Spleen (tissue), 7 donors: ENCODE measurements at regions not wholly inside any gene's neighbourhood (a gene's known extent, or its start where the extent isn't known, plus 50 kb on each side); places are given as distances from the start of the nearest gene placed in this dataset.

Experiments used
- POLR2AphosphoS5 ChIP-seq, 3 donors: sonication (generic); formaldehyde crosslinking; IDR thresholded peaks; one replicate each; pipeline ENCODE4 v1.5.1; 2017; ENCODE audit warnings: antibody characterized with exemption in 3 of 3
- TF ChIP-seq, protein P1 (sequence below), 11 experiments: fragments of 200-600 bp in 7 of 11; fragments of 450-650 bp in 4 of 11; sonication (generic) in 4 of 11; IDR thresholded peaks in 8 of 11; conservative IDR thresholded peaks in 3 of 11; 1 replicate in 7 of 11; 2 replicates in 4 of 11; pipeline versions ENCODE4 v1.4.0 to v1.8.0; 2016 to 2021; ENCODE audit warnings: antibody characterized with exemption in 11 of 11, inconsistent platforms in 4 of 11, mild to moderate bottlenecking in 1 of 11
- donor health status: DM: no; HTN: no; CAD: no; lungs with moderate emphysema.
- donor health status: DM: no; HTN: no; CAD: no.
- donor health status: DM: no; HTN: no; CAD: no.

DNA sequence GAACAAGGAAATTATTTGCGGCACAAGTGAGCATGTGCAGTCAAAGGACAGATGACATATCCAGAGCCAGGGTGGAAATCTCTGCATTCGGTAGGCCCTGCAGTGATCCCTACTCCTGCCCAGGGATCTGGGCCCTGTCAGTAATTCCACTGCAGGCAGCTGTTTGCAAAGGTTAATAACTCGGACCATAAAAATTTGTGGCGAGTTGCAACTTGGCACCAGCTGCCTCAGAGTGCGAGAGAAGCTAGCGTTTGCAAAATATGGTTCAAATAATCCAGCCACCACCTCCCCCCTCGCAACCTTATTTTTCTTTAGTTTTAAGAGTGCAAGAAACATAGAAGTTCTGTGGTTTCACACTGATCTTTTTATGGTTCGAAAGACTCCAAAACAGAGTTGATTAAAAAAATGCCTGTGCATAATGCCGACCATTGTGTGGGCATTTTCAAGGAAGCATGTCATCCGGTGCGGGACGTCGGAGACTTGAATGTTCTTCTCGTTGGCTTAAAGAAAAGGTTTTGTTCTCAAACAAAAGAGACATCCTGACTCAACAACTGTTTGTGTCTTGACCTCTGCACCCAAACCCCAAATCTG is 224.5 kb downstream of the BCL11B start:
- TF ChIP-seq, protein P1, sequence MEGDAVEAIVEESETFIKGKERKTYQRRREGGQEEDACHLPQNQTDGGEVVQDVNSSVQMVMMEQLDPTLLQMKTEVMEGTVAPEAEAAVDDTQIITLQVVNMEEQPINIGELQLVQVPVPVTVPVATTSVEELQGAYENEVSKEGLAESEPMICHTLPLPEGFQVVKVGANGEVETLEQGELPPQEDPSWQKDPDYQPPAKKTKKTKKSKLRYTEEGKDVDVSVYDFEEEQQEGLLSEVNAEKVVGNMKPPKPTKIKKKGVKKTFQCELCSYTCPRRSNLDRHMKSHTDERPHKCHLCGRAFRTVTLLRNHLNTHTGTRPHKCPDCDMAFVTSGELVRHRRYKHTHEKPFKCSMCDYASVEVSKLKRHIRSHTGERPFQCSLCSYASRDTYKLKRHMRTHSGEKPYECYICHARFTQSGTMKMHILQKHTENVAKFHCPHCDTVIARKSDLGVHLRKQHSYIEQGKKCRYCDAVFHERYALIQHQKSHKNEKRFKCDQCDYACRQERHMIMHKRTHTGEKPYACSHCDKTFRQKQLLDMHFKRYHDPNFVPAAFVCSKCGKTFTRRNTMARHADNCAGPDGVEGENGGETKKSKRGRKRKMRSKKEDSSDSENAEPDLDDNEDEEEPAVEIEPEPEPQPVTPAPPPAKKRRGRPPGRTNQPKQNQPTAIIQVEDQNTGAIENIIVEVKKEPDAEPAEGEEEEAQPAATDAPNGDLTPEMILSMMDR (IDR thresholded peaks at IDR 0.05 in 8 of 11, conservative IDR thresholded peaks at IDR 0.05 in 3 of 11): no peak
- TF ChIP-seq POLR2AphosphoS5 (IDR thresholded peaks at IDR 0.05): no peak
